HG02840 (cell line): ENCODE measurements at regions not wholly inside any gene's neighbourhood (a gene's known extent, or its start where the extent isn't known, plus 50 kb on each side); places are given as distances from the start of the nearest gene placed in this dataset.

ENCODE experiments used
- ATAC-seq: cut with Tn5 transposase; IDR thresholded peaks from one replicate; pipeline ENCODE4 v1.9.1; 2021; ENCODE audit warnings: mild to moderate bottlenecking, moderate library complexity, moderate number of reproducible peaks; ENCODE audit not compliant: unreplicated experiment, low FRiP score

GRCh38 chr2:64196963-64197362, 52.7 kb upstream of the PELI1 start:
- no peak for ATAC-seq

- no peak for ATAC-seq
These were observed 56.9 kb upstream of the PELI1 start for GRCh38 chr2:64201151-64201550.

DNA sequence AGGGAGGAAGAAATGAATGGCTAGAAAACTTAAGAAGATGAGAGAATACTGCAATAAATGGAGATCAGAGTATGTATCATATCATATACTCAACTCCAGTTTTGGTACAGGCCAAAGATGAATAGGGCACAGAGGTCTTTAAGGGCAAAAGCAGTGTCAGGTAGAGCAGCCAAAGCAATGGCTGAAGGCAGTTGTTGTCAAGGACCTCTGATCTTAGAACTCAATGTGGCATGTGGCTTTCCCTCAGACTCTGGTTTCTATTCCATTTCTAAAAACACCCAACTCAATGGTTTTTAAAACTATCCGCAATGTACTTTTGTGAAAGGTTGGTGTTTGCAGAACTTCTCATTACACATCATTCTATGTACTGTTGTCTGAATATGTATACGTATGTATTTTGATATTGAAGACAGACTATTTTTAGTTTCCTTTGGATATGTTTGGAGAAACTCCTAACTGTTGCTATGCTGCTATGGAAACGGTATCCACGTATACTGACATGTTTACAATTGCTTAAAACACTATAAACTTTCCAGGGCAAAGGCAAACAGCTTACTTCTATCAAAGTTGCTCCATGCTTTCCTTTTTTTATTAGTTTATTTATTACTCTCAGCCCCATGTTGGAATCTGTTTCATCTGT, 58.1 kb upstream of the PELI1 start:
- ATAC-seq = no peak

GRCh38 chr2:64203131-64203857, 59.1 kb upstream of the PELI1 start:
- no peak for ATAC-seq

- peak; percentile 70 for ATAC-seq
These were observed 59.8 kb upstream of the PELI1 start for GRCh38 chr2:64203858-64204632.

GRCh38 chr2:64204703-64205102, 60.5 kb upstream of the PELI1 start:
- ATAC-seq = no peak

DNA sequence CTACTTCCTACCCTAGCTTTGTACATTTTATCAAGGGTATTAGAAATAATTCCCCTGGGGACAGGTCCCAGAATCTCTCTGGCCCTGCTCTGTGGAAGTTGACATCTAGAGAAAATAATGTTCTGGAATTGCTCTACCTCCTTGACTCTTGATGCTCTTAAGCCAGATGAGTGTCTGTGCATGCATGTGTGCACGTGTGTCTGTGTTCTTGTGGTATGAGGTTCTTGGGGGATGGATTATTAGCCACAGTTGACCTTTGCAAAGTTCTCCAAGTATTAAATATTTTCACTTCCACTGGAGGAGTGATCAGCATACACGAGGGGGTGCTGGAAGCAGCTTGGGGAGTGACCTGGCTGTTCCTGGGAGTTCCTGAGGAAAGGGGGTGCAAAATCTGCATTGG, 61.2 kb upstream of the PELI1 start:
- ATAC-seq = no peak

DNA sequence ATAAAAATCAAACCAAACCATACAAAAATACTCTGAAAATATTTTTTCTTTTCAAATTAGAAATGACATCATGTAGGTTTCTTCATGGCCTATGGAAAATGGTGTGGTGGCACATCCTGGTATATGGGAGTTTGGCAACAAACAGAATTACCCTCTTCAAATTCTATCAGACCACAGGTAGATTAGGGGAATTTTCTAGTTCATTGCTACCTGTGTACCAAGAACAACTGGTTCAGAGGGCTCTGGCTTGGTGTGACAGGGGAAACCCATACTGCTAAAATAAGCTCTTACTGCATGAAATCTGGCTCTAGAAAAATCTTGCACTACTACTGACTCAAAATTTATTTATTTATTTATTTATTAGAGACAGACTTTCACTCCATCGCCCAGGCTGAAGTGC, 63.4 kb upstream of the PELI1 start:
- ATAC-seq = no peak

GRCh38 chr2:64210816-64211215, 66.6 kb upstream of the PELI1 start:
- no peak for ATAC-seq

DNA sequence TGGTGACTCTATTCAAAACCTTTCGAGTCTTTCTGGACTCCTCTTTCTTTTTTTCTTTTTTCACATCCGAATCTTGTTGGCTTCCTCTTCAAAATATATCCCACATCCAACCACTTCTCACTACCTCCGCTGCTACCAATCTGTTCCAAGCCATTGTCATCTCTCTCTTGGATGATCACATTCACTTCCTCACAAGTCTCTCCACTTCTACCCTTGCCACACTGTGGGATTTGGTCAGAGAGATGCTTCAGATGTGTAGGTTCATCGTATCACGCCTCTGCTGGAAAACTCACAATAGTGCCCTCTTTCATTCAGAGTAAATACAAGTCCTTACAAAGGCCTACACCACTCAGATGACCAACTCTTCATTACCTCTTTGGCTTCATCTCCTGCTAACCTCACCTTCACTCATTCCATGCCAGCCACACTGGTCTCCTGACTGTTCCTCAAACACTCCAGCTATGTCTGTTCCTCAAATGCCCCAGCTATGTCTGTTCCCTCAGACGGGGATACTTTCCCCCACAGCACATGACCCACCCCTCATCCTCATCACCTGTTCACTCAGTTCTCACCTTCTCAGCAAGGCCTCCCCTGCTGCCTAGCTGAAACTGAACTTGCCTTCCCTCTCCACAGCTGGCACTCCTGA, 67.2 kb upstream of the PELI1 start:
- ATAC-seq = no peak

DNA sequence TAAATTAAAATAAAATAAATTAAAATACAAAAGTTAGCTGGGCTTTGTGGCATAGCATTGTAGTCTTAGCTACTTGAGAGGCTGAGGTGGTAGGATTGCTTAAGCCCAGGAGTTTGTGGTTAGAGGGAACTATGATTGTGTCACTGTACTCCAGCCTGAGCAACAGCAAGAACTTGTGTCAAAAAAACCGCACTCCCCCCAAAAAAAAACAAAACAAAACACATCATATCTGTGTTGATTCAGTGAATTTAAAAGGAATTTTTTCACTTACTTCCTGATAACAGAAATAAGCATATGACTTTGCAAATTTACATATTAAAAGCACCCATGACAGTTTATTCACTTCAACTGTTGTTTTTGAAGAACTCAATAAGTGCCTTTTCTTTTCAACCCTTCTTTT, 68.1 kb upstream of the PELI1 start:
- no peak for ATAC-seq

DNA sequence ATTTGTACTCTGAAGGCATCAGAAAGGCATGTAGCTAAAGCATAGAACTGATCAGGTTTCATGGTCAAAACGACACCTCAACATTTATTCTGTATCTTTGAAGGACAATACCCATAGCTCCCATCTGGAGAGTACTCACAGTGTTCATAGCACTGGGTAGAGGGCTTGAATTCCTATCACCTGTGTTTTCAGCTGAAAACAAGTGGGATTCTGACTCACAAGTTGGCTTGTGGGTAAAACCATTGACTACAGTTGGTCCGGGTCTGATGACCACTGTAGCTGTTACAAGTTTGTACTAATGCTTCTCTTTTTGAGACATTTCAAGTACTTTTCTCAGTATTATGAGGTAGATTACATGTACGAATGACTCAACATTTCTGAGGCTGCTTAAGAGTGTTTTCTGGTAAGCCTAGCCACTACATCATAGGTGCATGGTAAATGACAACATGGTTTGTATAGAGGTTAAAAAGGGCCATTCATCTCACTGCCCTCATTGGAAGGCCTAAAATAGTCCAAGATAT, 68.6 kb upstream of the PELI1 start:
- peak; percentile 33 for ATAC-seq

GRCh38 chr2:64213532-64214275, 69.5 kb upstream of the PELI1 start:
- ATAC-seq = peak; percentile 42

DNA sequence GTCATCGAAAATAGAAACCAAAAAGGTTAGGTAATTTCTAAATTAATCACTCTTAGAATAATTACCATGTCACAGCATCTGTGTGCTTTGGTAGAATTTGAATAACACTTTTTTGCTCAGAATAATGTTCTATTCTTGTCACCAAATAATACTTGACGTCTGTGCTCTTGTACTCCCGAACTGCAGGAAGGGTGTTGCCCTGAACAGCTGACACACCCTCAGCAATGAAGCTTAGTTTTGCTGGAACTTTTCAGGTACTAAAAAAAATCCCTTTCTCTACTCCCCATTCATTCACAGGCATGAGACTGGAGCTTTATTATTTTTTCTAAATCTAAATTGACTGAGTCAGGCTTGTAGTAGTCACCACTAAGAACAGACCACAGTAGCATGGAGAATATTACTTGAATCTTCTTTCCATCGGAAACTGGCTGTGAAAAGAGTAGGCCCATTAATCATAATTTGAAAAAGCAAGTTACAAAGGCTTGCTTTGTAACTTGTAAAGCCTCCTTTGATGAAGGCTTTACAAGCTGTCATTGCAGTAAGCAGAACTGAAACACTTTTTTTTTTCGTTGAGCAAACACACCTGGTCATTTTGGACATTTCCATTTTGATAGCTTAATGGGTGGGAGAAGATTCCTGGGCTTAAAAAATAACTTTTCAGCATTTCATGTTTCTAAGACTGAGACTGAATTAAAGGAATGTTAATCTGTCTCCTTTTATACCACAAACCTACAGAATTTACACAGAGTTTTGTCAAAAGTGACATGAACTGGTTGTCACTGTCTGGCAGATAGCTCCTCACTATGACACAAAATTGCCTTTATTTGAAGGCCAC, 70.3 kb upstream of the PELI1 start:
- peak; percentile 62 for ATAC-seq

GRCh38 chr2:64217198-64217869, 73.1 kb upstream of the PELI1 start:
- ATAC-seq = no peak

- no peak for ATAC-seq
These were observed 74.0 kb upstream of the PELI1 start for GRCh38 chr2:64218137-64218802.

- ATAC-seq = no peak
These were observed 74.9 kb upstream of the PELI1 start for GRCh38 chr2:64219149-64219548.

GRCh38 chr2:64220265-64220664, 76.0 kb upstream of the PELI1 start:
- no peak for ATAC-seq
